ENCODE measurements at regions not wholly inside any gene's neighbourhood (a gene's known extent, or its start where the extent isn't known, plus 50 kb on each side); places are given as distances from the start of the nearest gene placed in this dataset.

DNA sequence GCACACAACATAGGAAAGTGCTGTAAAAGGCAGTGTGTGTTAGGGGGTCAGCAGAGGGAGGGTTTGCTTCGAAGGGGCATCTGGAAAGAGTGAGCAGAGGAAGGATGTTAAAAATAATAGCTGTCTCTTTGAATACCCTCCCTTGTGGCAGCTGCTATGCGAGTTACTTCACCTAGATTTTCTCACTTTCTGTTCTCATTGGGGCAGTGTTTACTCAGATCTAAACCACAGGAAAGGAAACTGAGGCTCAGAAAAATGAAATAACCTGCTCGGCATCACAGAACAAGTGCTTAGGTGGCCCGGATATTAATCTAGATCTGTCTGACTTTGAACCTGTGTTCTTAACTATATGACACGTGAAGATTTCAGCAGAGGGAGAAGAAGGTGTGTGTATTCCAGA lies 125.3 kb downstream of the C11orf91 start:
- no peaks in the 10 kb centered on the region for H3K27me3 ChIP-seq (replicated peaks; ENCODE audit: insufficient read depth)
- no peaks in the 10 kb centered on the region for H3K9me3 ChIP-seq
- no peak for ATAC-seq (ENCODE audit: insufficient number of reproducible peaks, low FRiP score, low read depth)
- no peaks in the 10 kb centered on the region for H3K4me1 ChIP-seq (ENCODE audit: control insufficient read depth in 1 of 2, low read depth in 2 of 2)
- H3K4me3 ChIP-seq = no peak overlapping the region
- no peak for DNase-seq (ENCODE audit: low spot score)
- TF ChIP-seq, protein P1, sequence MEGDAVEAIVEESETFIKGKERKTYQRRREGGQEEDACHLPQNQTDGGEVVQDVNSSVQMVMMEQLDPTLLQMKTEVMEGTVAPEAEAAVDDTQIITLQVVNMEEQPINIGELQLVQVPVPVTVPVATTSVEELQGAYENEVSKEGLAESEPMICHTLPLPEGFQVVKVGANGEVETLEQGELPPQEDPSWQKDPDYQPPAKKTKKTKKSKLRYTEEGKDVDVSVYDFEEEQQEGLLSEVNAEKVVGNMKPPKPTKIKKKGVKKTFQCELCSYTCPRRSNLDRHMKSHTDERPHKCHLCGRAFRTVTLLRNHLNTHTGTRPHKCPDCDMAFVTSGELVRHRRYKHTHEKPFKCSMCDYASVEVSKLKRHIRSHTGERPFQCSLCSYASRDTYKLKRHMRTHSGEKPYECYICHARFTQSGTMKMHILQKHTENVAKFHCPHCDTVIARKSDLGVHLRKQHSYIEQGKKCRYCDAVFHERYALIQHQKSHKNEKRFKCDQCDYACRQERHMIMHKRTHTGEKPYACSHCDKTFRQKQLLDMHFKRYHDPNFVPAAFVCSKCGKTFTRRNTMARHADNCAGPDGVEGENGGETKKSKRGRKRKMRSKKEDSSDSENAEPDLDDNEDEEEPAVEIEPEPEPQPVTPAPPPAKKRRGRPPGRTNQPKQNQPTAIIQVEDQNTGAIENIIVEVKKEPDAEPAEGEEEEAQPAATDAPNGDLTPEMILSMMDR (IDR thresholded peaks at IDR 0.05) = no peak
- no peak overlapping the region for H3K27ac ChIP-seq
- no peaks in the 10 kb centered on the region for H3K36me3 ChIP-seq

- no peak for DNase-seq (ENCODE audit: low spot score)
- Histone ChIP-seq H3K9me3 (no peaks in the 10 kb centered on the region), H3K27ac (no peak overlapping the region), H3K4me1 (ENCODE audit: control insufficient read depth in 1 of 2, low read depth in 2 of 2) (no peaks in the 10 kb centered on the region), H3K4me3 (no peak overlapping the region), H3K27me3 (replicated peaks; ENCODE audit: insufficient read depth) (no peaks in the 10 kb centered on the region), H3K36me3 (no peaks in the 10 kb centered on the region)
- ATAC-seq (ENCODE audit: insufficient number of reproducible peaks, low FRiP score, low read depth) = no peak
- TF ChIP-seq, protein P1 (IDR thresholded peaks at IDR 0.05) = no peak
Observed at GRCh38 chr11:33574331-33574730, 126.3 kb downstream of the C11orf91 start.

- DNase-seq (ENCODE audit: low spot score) (no peak), ATAC-seq (ENCODE audit: insufficient number of reproducible peaks, low FRiP score, low read depth) (no peak)
- Histone ChIP-seq H3K27me3 (replicated peaks; ENCODE audit: insufficient read depth) (no peaks in the 10 kb centered on the region), H3K36me3 (no peaks in the 10 kb centered on the region), H3K4me3 (no peak overlapping the region), H3K4me1 (ENCODE audit: control insufficient read depth in 1 of 2, low read depth in 2 of 2) (no peaks in the 10 kb centered on the region), H3K9me3 (no peaks in the 10 kb centered on the region), H3K27ac (no peak overlapping the region)
- TF ChIP-seq, protein P1 (IDR thresholded peaks at IDR 0.05) = no peak
Observed at GRCh38 chr11:33569333-33569732, 131.3 kb downstream of the C11orf91 start.

DNA sequence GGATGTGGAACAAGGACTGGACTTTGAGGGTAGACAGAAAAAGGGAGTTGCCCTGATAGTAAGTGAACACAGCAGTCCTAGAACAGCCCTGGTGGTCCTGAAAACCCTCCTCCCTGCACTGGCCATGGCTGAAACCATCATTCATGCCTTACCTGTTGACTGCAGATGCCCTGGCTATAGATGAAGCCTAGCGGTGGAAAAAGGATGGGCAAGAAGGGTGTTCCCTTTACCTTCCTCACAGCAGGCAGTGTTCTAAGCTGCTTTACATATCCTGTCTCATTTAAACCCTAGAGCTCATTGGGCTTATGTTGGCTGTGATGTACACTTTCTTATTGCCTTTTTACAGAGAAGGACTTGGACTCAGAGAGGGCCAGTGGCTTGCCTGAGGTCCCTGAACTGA lies 133.6 kb downstream of the C11orf91 start:
- Histone ChIP-seq H3K27ac (no peak overlapping the region), H3K4me3 (no peak overlapping the region), H3K9me3 (no peaks in the 10 kb centered on the region), H3K36me3 (no peaks in the 10 kb centered on the region), H3K27me3 (replicated peaks; ENCODE audit: insufficient read depth) (no peaks in the 10 kb centered on the region), H3K4me1 (ENCODE audit: control insufficient read depth in 1 of 2, low read depth in 2 of 2) (no peaks in the 10 kb centered on the region)
- ATAC-seq (ENCODE audit: insufficient number of reproducible peaks, low FRiP score, low read depth) (no peak), DNase-seq (ENCODE audit: low spot score) (no peak)
- TF ChIP-seq, protein P1 (IDR thresholded peaks at IDR 0.05) = no peak

- H3K27me3 ChIP-seq (replicated peaks; ENCODE audit: insufficient read depth) = no peaks in the 10 kb centered on the region
- ATAC-seq (ENCODE audit: insufficient number of reproducible peaks, low FRiP score, low read depth) (no peak), DNase-seq (ENCODE audit: low spot score) (no peak)
- no peaks in the 10 kb centered on the region for H3K9me3 ChIP-seq
- TF ChIP-seq, protein P1 (IDR thresholded peaks at IDR 0.05) = no peak
- H3K36me3 ChIP-seq = no peaks in the 10 kb centered on the region
- no peak overlapping the region for H3K4me3 ChIP-seq
- no peaks in the 10 kb centered on the region for H3K4me1 ChIP-seq (ENCODE audit: control insufficient read depth in 1 of 2, low read depth in 2 of 2)
- no peak overlapping the region for H3K27ac ChIP-seq
Observed at GRCh38 chr11:33564856-33565453, 135.7 kb downstream of the C11orf91 start.

All from thoracic aorta (tissue), 2 donors.